WI38 (cell line): ENCODE measurements at regions not wholly inside any gene's neighbourhood (a gene's known extent, or its start where the extent isn't known, plus 50 kb on each side); places are given as distances from the start of the nearest gene placed in this dataset.
"Not testable (repeated sequence)": the region's sequence is repeated elsewhere in the genome, so short reads cannot be mapped to it uniquely, and the experiment has no call there.

Experiments
- H3K4me3 ChIP-seq: 2 replicates; pipeline ENCODE4 v1.5.1; 2011; ENCODE audit warnings: low read depth, mild to moderate bottlenecking, control low read depth, low read length
- TF ChIP-seq, protein P1 (sequence below): IDR thresholded peaks from 2 replicates; pipeline ENCODE4 v1.5.1; 2012; ENCODE audit warnings: low read depth, mild to moderate bottlenecking, control low read depth, low read length

DNA sequence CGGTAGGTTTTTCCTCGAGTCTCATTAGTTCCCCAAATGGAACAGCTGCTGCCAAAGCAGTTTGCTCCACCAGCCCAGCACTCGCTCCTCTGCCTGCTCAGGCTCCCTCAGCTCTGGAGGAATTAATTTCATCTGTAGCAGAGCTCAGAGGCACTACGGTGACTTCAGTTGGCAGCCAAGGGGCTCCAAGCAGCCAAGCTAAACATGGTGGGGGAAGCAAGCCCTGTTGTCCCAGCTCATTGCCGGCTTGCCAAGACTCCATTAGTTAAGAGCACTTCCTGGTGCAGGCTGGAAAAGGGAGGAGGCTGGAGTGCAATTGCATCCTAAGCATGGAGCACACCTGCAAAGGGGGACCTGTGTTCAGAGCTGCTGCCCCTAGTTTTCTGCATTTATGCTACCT, 78.7 kb upstream of the GPRC5B start:
- TF ChIP-seq, protein P1, sequence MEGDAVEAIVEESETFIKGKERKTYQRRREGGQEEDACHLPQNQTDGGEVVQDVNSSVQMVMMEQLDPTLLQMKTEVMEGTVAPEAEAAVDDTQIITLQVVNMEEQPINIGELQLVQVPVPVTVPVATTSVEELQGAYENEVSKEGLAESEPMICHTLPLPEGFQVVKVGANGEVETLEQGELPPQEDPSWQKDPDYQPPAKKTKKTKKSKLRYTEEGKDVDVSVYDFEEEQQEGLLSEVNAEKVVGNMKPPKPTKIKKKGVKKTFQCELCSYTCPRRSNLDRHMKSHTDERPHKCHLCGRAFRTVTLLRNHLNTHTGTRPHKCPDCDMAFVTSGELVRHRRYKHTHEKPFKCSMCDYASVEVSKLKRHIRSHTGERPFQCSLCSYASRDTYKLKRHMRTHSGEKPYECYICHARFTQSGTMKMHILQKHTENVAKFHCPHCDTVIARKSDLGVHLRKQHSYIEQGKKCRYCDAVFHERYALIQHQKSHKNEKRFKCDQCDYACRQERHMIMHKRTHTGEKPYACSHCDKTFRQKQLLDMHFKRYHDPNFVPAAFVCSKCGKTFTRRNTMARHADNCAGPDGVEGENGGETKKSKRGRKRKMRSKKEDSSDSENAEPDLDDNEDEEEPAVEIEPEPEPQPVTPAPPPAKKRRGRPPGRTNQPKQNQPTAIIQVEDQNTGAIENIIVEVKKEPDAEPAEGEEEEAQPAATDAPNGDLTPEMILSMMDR = no peak
- H3K4me3 ChIP-seq = no peak overlapping the region

DNA sequence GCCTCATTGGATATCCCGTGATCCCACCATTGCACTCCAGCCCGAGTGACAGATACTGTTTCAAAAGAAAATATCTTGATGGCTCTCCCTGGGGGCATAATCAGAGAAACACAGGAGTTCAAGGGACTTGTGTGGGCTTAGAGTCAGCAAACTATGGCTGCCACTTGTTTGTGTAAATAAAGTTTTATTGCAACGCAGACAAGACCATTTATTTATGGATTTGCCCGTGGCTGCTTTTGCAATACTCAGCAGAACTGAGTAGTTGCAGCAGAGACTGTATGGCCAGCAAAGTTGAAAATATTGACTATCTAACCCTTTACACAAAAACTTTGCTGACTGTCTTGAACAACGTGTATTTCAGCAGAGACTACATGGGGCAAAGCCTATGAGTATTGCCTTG, 75.5 kb upstream of the GPRC5B start:
- no peak overlapping the region for H3K4me3 ChIP-seq
- TF ChIP-seq, protein P1 = no peak

DNA sequence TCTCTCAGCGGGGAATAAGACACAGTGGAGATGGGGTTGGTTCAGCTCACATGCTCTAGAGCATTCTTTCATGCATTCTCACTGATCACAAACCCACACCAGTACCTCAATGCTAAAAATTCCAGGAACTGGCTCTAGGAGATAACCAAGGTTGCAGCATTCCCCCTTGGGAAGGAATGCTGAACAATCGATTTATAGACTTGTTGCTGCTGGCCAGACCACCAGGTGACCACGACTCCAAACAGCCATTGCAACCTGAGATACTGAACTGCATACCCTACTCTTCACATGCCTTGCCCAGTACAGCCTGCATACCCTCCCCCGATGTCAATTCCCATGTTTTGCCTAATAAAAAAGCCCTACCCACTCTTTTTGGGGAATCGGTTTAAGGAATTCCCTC, 75.1 kb upstream of the GPRC5B start:
- H3K4me3 ChIP-seq = no peak overlapping the region
- TF ChIP-seq, protein P1 = no peak

DNA sequence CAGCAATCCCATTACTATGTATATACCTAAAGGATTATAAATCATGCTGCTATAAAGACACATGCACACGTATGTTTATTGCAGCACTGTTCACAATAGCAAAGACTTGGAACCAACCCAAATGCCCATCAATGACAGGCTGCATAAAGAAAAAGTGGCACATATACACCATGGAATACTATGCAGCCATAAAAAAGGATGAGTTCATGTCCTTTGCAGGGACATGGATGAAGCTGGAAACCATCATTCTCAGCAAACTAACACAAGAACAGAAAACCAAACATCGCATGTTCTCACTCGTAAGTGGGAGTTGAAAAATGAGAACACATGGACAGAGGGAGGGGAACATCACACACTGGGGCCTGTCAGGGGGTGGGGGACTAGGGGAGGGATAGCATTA, 71.2 kb upstream of the GPRC5B start:
- H3K4me3 ChIP-seq = not testable (repeated sequence)

DNA sequence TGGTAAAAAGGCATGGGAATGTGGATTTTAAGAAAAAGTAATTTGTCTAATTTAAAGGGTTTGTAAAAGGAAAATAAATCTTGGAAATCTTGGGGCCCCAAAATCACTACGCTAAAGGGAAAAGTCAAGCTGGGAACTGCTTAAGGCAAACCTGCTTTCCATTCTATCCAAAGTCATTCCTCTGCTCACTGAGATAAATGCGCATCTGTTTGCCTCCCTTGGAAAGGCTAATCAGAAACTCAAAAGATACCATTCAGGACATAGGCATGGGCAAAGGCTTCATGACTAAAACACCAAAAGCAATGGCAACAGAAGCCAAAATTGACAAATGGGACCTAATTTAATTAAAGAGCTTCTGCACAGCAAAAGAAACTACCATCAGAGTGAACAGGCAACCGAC, 70.4 kb upstream of the GPRC5B start:
- H3K4me3 ChIP-seq = not testable (repeated sequence)

DNA sequence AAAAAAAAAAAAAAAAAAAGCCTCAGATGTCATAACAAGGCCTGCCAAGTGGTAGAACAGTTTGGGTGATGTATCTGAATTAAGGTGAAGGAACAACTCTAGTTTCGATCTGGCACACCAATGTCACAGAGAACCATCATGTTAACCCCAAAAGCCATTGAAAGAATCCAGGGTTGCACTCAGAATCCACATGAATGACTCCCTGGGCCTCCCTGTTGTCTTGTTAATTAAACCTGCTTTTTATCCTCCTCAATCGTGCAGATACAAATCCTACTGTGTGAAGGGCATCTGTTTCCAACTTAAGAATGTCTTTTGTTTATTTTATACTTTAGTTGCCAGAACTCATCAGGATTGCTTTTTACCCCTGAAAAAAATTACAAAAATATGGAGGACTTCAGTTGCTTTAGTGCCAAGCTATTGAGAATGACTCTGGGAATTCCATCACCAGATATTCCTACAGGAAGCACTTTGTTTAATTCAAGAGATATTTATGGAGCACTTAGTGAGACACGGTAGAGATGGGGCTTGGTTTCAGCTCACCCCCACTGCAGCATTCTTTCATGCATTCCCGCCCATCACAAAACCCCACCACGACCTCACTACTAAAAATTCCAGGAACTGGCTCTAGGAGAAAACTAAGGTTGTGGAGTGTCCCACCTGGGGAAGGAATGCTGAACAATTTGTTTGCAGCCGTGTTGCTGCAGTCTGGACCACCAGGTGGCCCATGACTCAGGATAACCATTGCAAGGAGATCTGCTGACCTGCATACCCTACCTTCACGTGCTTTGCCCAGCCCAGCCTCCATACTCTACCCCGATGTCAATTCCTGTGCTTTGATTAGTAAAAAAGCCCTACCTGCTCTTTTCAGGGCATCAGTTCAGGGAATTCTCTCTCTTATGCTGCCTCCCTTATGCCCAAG, 63.8 kb upstream of the GPRC5B start:
- TF ChIP-seq, protein P1 = no peak
- H3K4me3 ChIP-seq = no peak overlapping the region

DNA sequence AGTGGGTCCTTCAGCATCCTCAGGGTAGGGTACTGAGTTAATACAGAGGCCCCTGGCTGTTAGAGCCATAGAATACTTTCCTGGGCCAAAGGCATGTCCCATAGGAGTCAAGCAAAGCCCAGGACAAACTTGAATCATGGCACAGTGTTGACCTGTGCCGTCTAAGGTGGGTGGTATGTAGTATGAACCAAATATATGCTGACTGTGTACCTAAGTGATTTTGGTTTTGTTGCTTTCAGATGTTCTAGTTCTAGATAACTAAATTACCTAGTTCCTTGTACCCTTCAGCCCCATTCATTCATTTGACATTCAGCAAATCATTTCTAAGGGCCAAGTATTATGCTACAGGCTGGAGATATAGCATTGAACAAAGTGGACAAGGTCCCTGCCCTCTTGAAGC, 61.3 kb upstream of the GPRC5B start:
- H3K4me3 ChIP-seq = no peak overlapping the region
- TF ChIP-seq, protein P1 = no peak

DNA sequence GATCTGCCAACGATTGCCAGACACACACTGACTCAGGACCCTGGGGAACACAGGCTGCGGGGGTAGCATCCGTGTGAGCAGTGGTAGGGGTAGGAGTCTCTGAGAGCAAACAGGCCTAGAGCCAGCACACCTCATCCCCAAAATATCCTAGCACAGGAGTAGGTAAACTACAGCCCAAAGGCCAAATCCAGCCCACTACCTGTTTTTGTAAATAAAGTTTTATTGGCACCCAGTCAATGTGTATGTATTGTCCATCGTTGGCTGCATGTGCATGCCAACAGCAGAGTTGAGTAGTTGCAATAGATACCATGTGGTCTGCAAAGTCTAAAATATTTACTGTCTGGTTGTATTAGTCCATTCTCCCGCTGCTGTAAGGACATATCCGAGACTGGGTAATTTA, 55.5 kb upstream of the GPRC5B start:
- H3K4me3 ChIP-seq = no peak overlapping the region
- TF ChIP-seq, protein P1 = no peak
